GM21447 (cell line): ENCODE measurements at regions not wholly inside any gene's neighbourhood (a gene's known extent, or its start where the extent isn't known, plus 50 kb on each side); places are given as distances from the start of the nearest gene placed in this dataset.
"Not testable (repeated sequence)": the region's sequence is repeated elsewhere in the genome, so short reads cannot be mapped to it uniquely, and the experiment has no call there.

ENCODE experiments used
- ATAC-seq: cut with Tn5 transposase; IDR thresholded peaks from one replicate; pipeline ENCODE4 v1.9.1; 2021; ENCODE audit not compliant: unreplicated experiment

- no peak for ATAC-seq
Measured at GRCh38 chr9:87392086-87392485, 105.6 kb upstream of the DAPK1 start.

GRCh38 chr9:87393706-87394230 lies 103.9 kb upstream of the DAPK1 start:
- ATAC-seq: no peak

- no peak for ATAC-seq
Measured at GRCh38 chr9:87395804-87396479, 101.7 kb upstream of the DAPK1 start.

- ATAC-seq: no peak
Measured at GRCh38 chr9:87401681-87402080, 96.0 kb upstream of the DAPK1 start.

- ATAC-seq: no peak
Measured at GRCh38 chr9:87402537-87402936, 95.1 kb upstream of the DAPK1 start.

- no peak for ATAC-seq
Measured at GRCh38 chr9:87405677-87406542, 91.8 kb upstream of the DAPK1 start.

- no peak for ATAC-seq
Measured at GRCh38 chr9:87406543-87407166, 91.0 kb upstream of the DAPK1 start.

- not testable (repeated sequence) for ATAC-seq
Measured at GRCh38 chr9:87410047-87411005, 87.3 kb upstream of the DAPK1 start.

GRCh38 chr9:87420884-87421283 lies 76.8 kb upstream of the DAPK1 start:
- ATAC-seq: no peak

- no peak for ATAC-seq
Measured at GRCh38 chr9:87421734-87422133, 75.9 kb upstream of the DAPK1 start.

GRCh38 chr9:87422999-87423398 lies 74.7 kb upstream of the DAPK1 start:
- no peak for ATAC-seq

- not testable (repeated sequence) for ATAC-seq
Measured at GRCh38 chr9:87423885-87424284, 73.8 kb upstream of the DAPK1 start.

- ATAC-seq: no peak
Measured at GRCh38 chr9:87425202-87425601, 72.5 kb upstream of the DAPK1 start.

GRCh38 chr9:87427851-87428506 lies 69.7 kb upstream of the DAPK1 start:
- ATAC-seq: no peak

- ATAC-seq: no peak
Measured at GRCh38 chr9:87428659-87429058, 69.0 kb upstream of the DAPK1 start.

- no peak for ATAC-seq
Measured at GRCh38 chr9:87431837-87432236, 65.8 kb upstream of the DAPK1 start.

GRCh38 chr9:87433853-87434252 lies 63.8 kb upstream of the DAPK1 start:
- ATAC-seq: no peak

GRCh38 chr9:87434366-87434765 lies 63.3 kb upstream of the DAPK1 start:
- no peak for ATAC-seq

GRCh38 chr9:87435189-87435880 lies 62.3 kb upstream of the DAPK1 start:
- no peak for ATAC-seq
